Lung microvascular endothelial cell (primary cell): ENCODE measurements at regions not wholly inside any gene's neighbourhood (a gene's known extent, or its start where the extent isn't known, plus 50 kb on each side); places are given as distances from the start of the nearest gene placed in this dataset.

Experiments used
- DNase-seq, 2 donors: peaks; one replicate each; pipeline versions ENCODE4 v3.0.0 to v3.0.0-alpha.2; 2010; ENCODE audit warnings: low read depth in 2 of 2

DNA sequence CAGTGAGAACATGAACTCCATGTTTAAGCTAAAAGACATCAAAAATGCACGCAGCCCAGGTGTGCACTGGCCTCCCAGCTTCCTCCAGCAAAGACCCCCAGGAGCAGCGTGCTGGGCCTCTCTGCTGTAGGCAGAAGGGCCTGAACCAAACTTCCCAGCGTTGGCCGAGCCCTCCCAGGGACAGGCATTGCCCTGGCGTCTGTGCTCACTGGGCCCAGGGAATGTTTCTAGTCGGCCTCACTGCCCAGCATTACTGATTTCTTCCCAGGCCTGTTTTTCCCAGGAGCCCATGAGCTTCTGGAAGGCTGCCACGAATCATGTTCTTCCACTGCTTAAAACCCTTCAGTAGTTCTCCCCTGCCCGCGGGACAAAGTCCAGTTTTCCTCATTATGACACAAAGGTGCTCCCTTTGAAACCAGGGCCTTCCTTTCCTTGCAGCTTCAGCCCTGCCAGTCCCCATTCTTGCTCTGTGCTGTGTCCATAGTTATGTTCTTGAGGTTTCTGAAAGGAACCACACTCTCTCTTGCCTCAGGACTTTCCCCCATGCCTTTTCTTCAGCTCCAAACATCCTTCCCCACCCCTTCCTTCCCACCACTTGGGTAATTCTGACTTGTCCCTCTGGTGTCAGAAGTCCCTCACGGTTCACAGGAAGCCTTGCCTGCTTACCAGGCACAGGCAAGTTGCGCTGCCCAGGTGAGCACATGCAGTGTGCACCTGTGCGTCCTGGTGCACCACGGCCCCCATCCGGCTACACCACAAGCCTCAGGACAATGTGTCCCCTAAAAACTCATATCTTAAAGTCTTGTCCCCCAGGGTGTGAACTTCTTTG is 93.4 kb upstream of the ENPP6 start:
- DNase-seq: no peak

DNA sequence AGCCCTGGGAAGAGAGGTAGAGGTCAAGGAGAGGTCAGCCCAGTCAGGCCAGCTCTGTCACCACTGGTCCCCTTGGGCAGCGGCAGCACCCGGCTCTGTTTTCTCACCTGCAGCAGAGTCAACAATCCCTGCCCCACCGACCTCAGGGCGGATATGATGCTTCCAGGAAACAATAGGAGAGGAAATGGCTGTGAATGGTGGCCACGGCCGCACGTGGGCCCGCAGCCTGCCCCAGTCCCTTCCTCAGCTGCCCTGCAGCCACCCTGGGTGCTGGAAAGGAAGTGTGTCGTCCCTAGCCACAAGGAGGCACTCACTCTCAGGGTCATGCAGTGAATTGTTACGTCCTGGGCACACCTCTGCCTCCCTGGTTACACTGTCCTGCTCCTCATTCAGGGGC is 92.5 kb upstream of the ENPP6 start:
- peak; percentile 43 to 68 for DNase-seq

DNA sequence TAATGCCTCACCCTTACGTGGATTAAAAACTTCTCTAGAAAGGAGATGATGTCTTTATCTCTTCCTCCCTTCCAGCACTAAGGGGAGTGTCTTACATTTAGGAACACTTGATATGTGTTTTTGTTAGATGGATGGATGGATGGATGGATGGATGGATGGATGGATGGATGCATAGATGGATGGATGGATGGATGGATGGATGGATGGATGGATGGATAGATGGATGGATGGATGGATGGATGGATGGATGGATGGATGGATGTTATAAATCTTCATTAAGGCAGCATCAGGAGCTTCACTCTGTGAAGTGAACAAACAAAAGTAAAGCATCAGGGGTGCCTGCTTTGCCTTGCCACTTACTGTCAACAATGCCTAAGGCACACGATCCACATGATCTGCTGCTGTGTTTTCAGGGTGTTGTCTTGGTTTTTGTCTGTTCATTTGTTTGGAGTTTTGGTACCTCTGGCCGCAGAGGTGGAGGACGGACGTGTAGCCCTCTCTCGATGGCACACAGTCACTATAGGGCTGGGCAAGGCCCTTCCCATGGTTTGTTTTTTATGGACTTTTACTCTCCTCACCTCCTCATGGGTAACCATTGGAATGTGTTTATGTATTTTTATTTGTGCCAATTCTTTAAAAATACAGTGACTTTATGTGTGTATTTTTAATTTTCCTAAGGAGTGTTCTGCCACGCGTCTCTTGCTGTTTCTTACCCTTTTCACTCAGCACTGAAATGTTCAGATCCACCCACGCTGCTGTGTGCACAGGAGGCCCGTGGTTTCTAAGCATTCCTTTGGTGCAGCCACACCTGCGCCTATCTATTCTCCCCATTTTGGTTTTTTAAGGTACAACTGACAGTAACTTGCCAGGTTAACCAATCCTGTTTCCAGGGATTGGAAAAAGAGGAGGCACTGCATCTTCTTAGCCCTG is 91.8 kb upstream of the ENPP6 start:
- DNase-seq: no peak

DNA sequence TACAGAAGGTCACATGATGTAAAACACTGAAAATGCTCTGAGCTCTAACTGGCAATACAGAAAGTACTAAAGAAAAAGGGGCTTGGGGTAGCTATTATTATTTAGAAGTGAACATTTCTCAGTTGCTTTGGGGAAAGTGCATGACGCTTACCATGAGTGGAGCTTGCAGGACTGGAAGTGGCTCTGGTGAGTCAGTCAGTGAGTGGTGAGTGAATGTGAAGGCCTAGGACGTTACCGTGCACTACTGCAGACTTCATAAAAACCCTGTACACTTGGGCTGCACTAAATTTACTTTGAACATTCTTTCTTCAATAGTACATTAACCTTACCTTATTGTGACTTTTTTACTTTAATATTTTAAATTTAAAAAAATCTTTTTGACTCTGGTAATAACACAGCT is 89.3 kb upstream of the ENPP6 start:
- DNase-seq: peak in 1 of 2 donors; percentile 34

DNA sequence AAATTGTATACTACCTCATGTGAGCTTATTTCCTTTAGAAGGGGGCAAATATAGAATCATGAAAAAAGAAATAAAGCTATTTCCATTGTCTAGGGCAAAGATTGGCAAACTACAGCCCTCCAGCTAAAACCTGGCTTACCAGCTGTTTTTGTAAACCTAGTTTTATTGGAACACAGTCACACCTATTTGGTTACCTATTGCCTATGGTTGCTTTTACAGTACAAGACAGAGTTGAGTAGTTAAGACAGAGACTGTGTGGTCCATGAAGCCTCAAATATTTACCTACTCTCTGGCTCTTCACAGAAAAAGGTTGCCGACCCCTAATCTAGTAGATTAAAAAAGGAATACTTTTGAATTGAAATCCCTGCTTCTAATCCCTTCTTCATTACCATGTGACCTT is 88.8 kb upstream of the ENPP6 start:
- DNase-seq: no peak

DNA sequence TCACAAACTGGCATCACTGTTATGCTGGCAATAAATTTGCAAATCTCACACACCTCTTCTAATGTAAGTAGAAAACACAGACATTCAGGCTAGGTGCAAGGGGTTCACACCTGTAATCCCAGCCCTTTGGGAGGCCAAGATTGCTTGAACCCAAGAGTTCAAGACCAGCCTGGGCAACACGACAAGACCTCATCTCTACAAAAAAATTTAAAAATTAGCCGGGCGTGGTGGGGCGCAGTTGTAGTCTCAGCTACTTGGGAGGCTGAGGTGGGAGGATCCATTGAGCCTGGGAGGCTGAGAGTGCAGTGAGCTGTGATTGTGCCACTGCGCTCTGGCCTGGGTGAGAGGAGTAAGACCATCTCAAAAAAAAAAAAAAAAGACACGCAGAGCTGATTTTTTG is 83.1 kb upstream of the ENPP6 start:
- no peak for DNase-seq

DNA sequence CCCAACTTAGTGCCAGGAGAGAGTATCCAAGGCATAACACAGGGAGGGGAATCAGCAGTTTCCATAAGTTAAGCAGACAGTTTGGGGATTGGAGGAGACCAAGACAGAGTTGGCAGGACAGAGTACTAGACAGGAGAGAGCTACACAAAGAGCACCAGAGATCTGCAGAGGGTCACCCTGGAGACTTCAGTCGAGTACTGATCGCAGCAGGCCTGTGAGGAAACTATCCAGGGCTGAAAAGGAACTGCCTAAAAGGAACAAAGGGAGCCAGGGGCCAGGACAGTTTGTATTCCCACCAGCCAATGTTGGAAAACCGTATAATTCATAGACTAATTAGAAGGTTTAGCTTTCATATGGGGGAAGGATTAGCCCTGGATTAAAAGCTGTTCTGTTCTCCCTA is 80.6 kb upstream of the ENPP6 start:
- DNase-seq: no peak

DNA sequence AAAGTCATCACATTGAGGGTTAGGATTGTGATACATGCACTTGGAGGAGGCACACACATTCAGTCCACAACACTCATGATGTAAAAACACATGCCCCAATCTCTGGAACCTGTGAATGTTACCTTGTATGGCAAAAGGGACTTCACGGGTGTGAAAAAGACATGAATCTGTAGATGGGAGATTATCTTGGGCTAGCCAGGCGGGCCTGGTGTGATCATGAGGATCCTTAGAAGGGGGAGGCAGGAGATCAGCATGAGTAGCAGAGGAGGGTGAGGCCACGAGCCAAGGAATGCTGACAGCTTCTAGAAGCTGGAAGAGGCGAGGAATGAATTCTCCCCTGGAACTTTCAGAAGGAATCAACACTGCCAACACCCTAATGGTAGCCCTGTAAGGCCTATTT is 77.5 kb upstream of the ENPP6 start:
- no peak for DNase-seq

DNA sequence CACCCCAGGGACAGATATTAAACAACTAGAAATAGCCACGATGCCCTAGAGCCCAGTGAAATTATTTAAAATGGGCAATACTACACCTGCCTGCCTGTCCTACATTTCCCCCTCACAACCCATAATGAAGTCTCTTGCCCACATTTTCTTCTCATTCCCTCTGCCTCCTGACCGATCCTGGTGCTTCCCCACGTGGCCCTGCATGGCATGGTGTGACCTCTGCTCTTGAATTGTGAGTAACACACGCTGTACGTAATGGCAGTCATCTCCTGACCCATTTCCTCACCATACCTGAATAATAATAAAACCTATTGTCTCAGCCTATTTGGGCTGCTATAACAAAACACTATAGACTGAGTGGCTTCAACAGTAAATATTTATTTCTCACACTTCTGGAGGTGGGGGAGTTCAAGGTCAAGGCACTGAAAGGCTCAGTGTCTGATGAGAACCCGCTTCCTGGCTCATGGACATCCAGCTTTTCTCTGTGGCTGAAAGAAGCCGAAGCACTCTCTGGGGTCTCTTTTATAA is 77.0 kb upstream of the ENPP6 start:
- DNase-seq: no peak

DNA sequence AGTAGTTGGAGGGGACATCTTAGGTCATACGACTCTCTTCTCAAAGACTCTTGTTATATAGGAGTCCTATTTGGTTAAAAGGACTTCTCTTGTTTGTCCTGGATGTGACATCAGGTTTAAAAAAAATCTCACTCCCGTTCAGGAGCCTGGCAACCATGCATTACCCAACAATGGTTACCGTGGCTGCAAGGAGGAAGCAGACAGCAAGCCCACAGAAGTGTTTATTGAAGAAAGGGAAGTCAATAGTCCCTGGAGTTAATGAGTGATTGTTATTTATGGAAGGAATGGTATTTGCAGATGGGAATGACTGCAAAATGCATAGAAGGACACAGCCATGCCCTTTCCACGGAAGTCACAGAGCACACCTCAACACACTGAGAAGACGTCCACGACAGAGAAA is 75.9 kb upstream of the ENPP6 start:
- DNase-seq: peak; percentile 20 to 77

DNA sequence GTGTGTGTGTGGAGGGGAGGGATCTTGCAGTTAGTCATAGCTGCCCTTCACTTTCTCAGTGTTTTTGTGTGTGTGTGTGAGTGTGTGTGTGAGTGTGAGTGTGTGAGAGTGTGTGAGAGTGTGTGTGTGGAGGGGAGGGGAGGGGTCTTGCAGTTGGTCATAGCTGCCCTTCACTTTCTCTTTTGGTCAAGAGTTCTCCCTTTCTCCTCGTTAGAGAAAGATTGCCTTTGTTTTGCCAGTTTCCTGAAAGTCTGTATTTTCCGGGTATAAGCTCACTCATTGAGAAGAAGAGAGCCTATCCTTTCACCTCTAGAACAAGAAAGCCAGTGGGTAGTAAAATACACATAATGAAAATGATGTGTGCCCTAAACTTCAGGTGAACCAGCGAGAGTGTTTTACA is 75.2 kb upstream of the ENPP6 start:
- peak in 1 of 2 donors; percentile 29 for DNase-seq

DNA sequence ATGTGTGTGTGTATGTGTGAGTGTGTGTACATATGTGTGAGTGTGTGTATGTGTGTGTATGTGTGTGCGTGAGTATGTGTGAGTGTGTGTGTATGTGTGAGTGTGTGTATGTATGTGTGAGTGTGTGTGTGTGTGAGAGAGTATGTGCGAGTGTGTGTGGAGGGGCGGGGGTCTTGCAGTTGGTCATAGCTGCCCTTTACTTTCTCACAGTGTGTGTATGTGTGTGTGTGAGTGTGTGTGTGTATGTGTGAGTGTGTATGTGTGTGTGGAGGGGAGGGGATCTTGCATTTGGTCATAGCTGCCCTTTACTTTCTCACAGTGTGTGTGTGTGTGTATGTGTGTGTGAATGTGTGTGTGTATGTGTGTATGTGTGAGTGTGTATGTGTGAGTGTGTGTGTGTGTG is 74.8 kb upstream of the ENPP6 start:
- DNase-seq: no peak

DNA sequence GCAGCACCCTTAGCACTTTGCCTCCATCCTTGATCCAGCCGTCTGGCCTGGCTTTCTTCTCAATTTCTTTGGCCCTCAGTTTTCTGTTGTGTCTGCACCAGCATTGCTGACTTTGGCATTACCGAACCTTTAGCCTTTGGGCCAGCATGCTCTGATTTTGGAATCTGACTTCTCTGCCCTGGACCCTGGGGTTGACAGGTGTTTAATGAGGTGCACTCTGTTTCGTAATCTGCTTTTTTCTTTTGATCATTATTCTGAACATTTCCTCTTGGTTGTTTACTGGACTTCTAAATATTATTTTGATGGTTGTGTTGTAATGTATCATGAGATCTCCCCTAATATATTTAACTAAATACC is 71.5 kb upstream of the ENPP6 start:
- DNase-seq: no peak

DNA sequence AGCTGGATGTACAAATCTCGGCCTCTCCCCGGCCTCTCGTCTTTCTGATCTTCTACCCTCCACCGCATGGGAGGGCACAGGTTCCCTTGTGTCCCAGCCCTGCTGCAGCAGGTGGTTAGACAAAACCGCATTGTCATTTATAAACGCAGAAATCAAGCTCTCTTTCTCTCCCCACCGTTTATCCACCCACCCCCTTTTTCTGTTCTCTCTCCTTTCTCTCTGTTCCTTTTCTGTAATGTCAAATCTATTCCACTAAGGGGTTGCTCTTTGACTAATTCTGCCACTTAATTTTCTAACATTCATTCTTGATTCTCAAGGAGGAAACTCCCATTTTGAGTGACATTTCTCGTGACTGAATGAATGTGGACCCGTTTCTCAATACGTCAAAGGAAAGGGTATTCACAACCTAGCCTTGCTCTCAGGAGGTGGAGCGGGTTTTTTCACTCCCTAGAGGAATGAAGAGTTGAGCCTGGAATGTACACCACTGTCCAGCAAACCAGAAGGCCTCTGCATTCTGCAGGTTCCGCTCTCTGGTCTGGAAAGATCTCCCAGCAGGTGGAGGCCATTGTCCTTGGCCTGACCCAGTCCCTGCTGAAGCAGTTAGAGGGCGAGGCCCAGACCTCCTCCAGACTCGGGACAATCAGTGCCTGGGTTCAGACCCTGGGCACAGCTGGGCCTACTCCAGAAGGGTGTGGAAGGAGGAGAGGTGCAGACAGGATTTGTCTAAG is 70.9 kb upstream of the ENPP6 start:
- DNase-seq: no peak

DNA sequence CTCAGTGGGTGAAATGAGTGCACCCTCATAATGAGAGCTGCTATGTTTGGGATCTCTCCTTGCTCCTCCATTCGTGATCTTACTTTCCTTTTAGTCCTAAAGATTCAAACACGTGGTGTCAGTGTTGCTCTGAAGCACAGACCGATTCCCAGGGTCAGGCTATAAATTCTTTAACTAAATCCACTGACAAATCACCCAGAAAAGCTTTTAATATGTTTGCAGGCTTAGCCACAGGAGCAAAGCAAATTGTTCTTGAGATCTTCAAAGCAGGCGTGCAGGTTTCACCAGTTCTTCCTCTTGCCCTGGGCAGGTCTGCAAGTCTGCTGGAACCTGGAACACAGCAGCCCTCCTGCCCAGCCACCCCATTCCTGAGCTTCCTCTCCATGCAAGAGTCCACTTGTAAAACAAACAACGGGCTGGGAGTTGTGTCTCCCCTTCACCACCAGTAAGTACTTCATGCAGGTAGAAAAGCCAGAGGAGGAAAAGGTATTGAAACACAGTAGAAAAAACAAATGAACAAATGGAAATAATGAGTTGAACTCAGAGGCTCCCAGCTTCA is 70.1 kb upstream of the ENPP6 start:
- peak; percentile 50 to 53 for DNase-seq

DNA sequence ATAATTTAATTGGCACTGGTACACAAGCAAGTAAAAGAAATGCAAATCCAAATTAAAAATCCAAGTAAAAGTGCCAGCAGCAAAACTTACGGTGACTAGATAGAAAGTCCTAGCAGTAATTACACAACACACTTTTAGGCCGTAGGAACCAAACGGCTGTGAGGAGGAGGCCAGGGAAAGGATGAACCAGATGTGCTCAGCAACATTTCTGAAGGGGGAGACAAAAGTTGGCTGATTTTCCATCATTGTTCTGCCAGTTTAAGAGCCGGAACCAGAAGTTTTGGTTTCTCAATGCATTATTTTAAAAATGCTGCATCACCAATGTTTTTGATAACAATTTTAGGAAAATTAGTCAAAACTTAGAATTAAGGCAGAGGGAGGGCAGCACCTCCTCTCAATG is 68.7 kb upstream of the ENPP6 start:
- DNase-seq: no peak

DNA sequence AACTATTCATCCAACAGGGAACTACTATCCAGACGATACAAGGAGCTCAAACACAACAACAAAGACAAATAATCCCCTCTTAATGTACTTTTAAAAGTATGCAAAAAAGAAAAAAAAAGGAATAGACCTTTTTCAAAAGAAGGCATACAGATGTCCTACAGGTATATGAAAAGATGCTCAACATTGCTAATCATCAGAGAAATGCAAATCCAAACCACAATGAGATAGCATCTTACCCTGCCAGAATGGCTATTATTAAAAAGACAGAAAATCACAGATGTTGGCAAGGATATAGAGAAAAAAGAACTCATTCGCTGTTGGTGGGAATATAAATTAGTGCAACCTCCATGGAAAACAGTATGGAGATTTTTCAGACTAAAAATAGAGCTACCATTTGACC is 67.1 kb upstream of the ENPP6 start:
- DNase-seq: no peak

DNA sequence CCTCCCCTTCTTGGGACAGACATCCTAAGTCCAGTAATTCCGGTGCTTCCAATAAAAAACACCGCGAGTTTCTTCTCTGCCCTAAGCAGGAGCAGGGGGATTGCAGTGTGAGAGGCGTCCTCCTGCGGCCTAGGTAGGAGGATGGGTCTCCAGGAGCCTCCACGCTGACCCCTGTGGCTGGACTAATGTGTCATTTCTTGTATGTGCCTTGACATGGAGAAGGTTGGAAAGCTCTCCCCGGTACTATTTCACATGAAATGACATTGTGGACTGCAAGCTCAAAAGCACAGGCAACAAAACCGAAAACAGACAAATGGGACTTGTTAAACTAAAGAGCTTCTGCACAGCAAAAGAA is 66.6 kb upstream of the ENPP6 start:
- peak in 1 of 2 donors; percentile 28 for DNase-seq

DNA sequence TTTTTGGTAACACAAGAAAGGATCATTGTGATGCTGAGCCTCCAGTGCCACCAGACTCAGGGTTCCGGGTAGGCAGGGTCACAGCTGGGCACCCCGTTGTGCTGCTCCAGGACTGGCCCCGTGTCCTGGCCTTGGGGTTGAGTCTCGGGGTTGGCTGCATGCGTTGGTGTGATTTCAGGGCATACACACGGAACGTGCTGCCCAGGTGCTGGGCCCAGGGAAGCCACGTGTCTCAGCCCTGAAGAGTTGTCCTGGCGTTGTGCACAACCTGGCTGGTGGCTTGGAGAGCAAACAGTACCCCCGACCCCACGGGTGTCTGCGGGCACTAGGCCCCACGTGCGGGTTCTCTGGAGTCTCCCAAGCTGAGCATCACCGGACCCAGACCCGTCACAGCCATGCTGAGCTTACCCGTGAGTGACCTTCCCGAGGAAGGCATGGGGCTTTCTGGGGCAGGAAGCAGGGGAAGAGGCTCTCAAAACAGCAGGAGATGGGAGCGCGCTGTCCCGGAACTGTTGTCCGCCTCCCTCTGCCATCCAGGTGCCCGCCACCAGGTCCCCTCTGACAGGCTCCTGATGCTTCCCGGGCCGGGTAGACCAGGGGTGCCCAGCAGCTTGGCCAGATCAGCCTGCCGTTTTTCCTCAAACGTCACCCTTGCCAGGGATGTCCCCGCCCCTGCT is 66.1 kb upstream of the ENPP6 start:
- no peak for DNase-seq

DNA sequence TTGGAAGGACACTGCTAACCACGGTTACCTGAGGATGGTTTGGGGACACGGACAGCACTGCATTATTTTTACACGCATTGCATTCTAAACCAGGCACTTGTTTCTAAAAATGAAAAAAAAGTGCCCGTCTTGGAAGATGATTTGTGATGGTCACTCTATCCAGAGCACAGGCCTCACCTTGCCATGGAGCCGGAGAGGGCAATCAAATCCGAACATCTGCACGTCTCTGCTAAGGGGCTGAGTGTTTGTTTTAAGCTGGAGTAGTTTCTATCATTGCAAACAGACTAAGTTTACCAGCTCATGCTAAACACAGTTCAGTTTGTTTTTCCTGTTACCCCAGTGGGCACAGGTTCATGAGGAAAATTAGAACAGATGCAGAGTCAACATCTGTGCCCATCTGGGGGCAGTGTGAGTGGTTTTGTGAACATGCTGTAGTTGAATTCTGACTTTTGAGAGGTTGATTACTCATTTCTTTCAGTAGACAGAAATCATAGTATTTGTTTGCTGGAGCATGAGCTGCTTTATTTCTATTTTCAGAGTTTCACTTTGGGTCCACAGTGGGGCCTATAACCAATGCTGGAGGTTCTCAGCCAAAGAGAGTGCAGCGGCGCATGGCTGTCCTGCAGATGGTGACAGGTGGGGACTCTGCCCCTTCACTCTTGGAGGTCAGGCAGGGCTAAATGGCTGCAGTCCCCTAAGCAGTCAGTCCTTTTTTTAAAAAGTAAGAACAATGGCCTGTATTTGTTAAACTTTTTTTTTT is 65.4 kb upstream of the ENPP6 start:
- DNase-seq: no peak
